Kidney epithelial cell (primary cell): ENCODE measurements at regions not wholly inside any gene's neighbourhood (a gene's known extent, or its start where the extent isn't known, plus 50 kb on each side); places are given as distances from the start of the nearest gene placed in this dataset.

Experiments
- DNase-seq: peaks from one replicate; pipeline ENCODE4 v3.0.0-alpha.2; 2010; ENCODE audit warnings: low read depth
- H3K27me3 ChIP-seq: 2 replicates; pipeline ENCODE4 v1.6.0; 2011; ENCODE audit warnings: low read length; ENCODE audit not compliant: control insufficient read depth, insufficient read depth
- H3K36me3 ChIP-seq: 2 replicates; pipeline ENCODE4 v1.5.1; 2011; ENCODE audit warnings: low read length; ENCODE audit not compliant: control insufficient read depth, insufficient read depth
- H3K4me3 ChIP-seq: 2 replicates; pipeline ENCODE4 v1.5.1; 2011; ENCODE audit warnings: low read depth, mild to moderate bottlenecking, control low read depth, low read length
- TF ChIP-seq, protein P1 (sequence below): IDR thresholded peaks from 2 replicates; pipeline ENCODE4 v1.5.1; 2011; ENCODE audit warnings: mild to moderate bottlenecking, moderate library complexity, low read length, control low read depth, inconsistent platforms; ENCODE audit not compliant: insufficient read depth, poor library complexity, severe bottlenecking

DNA sequence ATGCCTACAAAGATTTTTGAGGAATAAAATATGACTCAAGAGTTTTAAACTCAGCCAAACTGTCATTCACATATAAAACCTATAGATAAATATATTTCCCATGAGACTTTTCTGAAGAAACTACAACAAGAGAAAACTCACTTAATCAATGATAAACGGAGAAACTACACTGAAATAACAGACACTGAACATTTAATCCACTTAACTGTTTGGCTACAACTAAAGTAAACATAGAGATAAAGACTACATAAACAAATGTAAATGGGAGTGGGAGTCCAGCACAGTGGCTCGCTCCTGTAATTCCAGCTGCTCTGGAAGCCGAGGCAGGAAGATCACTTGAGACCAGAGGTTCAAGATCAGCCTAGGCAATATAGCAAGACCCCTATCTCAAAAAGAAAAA, 79.2 kb downstream of the MEX3B start:
- H3K4me3 ChIP-seq, result no peak overlapping the region
- TF ChIP-seq, protein P1, sequence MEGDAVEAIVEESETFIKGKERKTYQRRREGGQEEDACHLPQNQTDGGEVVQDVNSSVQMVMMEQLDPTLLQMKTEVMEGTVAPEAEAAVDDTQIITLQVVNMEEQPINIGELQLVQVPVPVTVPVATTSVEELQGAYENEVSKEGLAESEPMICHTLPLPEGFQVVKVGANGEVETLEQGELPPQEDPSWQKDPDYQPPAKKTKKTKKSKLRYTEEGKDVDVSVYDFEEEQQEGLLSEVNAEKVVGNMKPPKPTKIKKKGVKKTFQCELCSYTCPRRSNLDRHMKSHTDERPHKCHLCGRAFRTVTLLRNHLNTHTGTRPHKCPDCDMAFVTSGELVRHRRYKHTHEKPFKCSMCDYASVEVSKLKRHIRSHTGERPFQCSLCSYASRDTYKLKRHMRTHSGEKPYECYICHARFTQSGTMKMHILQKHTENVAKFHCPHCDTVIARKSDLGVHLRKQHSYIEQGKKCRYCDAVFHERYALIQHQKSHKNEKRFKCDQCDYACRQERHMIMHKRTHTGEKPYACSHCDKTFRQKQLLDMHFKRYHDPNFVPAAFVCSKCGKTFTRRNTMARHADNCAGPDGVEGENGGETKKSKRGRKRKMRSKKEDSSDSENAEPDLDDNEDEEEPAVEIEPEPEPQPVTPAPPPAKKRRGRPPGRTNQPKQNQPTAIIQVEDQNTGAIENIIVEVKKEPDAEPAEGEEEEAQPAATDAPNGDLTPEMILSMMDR, result no peak
- no peaks in the 10 kb centered on the region for H3K27me3 ChIP-seq
- H3K36me3 ChIP-seq, result no peaks in the 10 kb centered on the region
- DNase-seq, result no peak

DNA sequence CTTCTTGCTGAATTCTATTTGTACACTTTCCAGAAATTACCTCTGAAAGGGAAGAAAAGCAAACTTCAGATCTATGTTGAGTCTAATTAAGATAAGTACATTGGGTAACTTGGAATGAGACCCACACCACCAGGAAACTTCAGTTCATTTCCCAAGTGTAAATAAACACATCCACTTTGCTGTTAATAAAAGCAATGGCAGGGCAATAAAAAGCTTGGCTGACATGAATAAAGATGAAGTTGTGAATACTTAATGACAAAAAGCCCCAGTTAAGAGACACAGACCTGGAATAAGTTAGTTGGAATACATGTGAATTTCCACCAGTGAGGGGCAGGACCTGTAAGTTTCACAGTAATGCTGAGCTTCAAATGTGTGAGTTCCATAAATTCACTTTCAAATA, 83.3 kb downstream of the MEX3B start:
- no peak for DNase-seq
- Histone ChIP-seq H3K27me3 (no peaks in the 10 kb centered on the region), H3K36me3 (no peaks in the 10 kb centered on the region), H3K4me3 (no peak overlapping the region)
- TF ChIP-seq, protein P1, result no peak

DNA sequence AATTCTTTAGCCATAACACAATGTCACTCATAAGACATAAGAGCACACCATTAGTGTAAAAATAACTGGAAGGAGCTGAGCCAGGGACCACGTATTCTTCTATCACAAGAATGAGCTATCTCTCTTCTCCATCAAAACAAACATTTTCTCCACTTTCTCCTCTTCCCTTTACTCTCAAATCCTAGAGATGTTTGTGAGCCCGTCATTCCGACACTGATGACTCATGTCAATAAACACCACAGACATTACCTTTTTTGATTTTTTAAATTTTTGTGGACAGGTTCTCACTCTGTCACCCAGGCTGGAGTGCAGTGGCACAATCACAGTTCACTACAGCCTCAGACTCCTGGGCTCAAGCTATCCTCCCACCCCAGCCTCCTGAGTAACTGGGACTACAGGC, 86.6 kb downstream of the MEX3B start:
- no peaks in the 10 kb centered on the region for H3K27me3 ChIP-seq
- H3K4me3 ChIP-seq, result no peak overlapping the region
- DNase-seq, result no peak
- H3K36me3 ChIP-seq, result no peaks in the 10 kb centered on the region
- TF ChIP-seq, protein P1, result no peak

DNA sequence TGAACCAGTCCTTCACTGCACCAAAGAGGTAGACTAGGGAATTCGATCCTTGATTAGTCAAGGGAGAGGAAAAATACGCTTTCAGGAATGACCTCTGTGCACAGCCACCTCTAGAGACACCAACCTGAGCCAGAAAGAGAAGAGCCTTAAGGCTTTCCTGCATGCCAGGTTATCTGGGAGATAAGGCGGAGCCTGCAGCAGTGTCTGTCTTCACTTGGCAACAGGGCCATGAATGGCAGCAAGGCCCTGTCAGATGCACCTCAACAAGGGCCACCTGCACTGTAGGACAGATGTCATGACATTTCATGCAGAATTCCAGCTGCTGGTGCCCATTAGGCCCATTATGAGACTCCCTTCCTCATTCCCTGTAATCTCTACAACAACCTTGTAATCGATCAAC, 88.1 kb downstream of the MEX3B start:
- TF ChIP-seq, protein P1, result no peak
- Histone ChIP-seq H3K4me3 (no peak overlapping the region), H3K27me3 (no peaks in the 10 kb centered on the region), H3K36me3 (no peaks in the 10 kb centered on the region)
- no peak for DNase-seq

DNA sequence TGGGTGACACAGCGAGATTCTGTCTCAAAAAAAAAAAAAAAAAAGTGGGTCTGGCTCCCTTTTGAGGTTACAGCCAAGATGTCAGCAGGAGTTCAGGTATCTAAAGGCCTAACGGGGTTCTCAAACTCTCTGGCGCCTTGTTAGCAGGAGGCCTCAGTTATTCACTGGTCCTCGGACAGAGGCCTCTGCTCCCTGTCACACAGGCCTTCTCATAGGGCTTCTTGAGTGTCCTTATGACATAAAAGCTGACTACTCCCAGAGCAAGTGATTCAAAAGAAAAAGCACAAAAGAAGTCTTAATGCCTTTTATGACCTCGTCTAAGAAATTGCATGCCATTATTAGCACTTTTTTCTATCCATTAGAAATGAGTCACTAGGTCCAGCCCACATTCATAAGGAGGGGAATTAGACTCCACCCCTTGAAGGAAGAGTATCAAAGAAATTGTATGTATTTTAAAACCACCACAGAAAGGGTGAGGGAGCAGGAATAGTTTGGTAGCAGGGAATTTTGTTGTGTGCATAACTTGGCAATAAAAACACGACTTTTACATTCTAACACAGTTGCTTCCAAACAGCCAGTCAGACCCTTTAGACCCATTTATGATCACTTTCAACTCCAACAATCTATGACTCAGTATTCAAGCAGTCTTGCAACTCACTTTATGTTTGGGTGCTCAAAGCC, 90.3 kb downstream of the MEX3B start:
- no peak overlapping the region for H3K4me3 ChIP-seq
- TF ChIP-seq, protein P1, result no peak
- DNase-seq, result no peak
- no peaks in the 10 kb centered on the region for H3K36me3 ChIP-seq
- no peaks in the 10 kb centered on the region for H3K27me3 ChIP-seq

DNA sequence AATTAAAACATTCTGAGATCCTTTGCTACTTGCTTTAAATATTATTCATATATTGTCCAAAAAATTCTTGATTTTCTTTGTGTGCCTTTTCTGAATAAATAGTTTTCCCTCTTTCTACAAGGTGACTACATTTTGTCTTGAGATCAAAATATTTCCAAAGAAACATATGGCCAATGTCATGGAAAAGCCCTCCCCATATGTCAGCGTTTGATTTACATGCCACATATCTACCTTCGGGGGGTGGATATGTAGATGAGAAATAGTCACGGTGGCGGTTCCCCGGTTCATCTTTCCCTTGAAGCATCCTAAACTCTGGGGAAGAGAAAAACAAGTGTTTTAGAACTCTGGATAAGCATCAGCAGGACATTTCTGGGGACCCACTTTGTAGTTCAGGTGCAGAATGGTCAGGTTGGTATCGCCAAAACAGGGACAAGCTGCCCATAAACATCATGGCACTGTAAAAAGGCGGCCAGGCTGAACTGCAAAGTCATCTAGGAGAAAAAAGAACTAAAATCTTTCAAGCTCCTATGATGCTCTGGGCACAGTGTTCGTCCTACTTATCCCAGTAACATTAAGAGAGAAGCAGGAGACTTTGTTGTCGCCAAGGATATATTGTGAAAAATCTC, 91.5 kb downstream of the MEX3B start:
- TF ChIP-seq, protein P1, result no peak
- Histone ChIP-seq H3K27me3 (no peaks in the 10 kb centered on the region), H3K4me3 (no peak overlapping the region), H3K36me3 (no peaks in the 10 kb centered on the region)
- DNase-seq, result no peak
